AG04449 (cell line): ENCODE measurements at regions not wholly inside any gene's neighbourhood (a gene's known extent, or its start where the extent isn't known, plus 50 kb on each side); places are given as distances from the start of the nearest gene placed in this dataset.

Source experiments
- CTCF ChIA-PET: fragments of 350-600 bp; formaldehyde crosslinking; extraction: SDS; loops from one replicate; lab custom pipeline; 2021; ENCODE audit warnings: antibody characterized with exemption; lab: Yijun Ruan, JAX
- POLR2A ChIA-PET: fragments of 400-600, 350-600 bp; formaldehyde crosslinking; extraction: SDS; loops from one replicate; lab custom pipeline; 2020; ENCODE audit warnings: antibody characterized with exemption, inconsistent platforms; lab: Yijun Ruan, JAX
- DNase-seq: peaks from one replicate; pipeline ENCODE4 v3.0.0-alpha.2; 2010; ENCODE audit warnings: low read depth, low spot score
- H3K4me3 ChIP-seq: 2 replicates; pipeline ENCODE4 v1.5.1; 2011; ENCODE audit warnings: low read depth, mild to moderate bottlenecking, control low read depth, low read length
- CTCF ChIP-seq: IDR thresholded peaks from one replicate; pipeline ENCODE4 v1.5.1; 2011; ENCODE audit warnings: mild to moderate bottlenecking, moderate library complexity, low read length, control low read depth, inconsistent platforms; ENCODE audit not compliant: insufficient read depth; ENCODE audit errors: missing control alignments

GRCh38 chr6:91719414-91719813 is 1132.5 kb upstream of the MAP3K7 start:
- CTCF ChIA-PET = no interaction called here
- DNase-seq = no peak

GRCh38 chr6:91718198-91718597 is 1131.3 kb upstream of the MAP3K7 start:
- DNase-seq = no peak
- no peak for TF ChIP-seq CTCF
- ChIA-PET CTCF (no interaction called here), POLR2A (no interaction called here)
- no peak overlapping the region for H3K4me3 ChIP-seq

More at GRCh38 chr6:91719414-91719813, 1132.5 kb upstream of the MAP3K7 start:
- no peak overlapping the region for H3K4me3 ChIP-seq
- POLR2A ChIA-PET = no interaction called here
- TF ChIP-seq CTCF = no peak

- no peak for DNase-seq
- TF ChIP-seq CTCF = no peak
- CTCF ChIA-PET = no interaction called here
- POLR2A ChIA-PET = no interaction called here
- H3K4me3 ChIP-seq = no peak overlapping the region
These were observed 1130.2 kb upstream of the MAP3K7 start for GRCh38 chr6:91717094-91717493.

GRCh38 chr6:91716361-91716760 is 1129.5 kb upstream of the MAP3K7 start:
- no peak overlapping the region for H3K4me3 ChIP-seq
- TF ChIP-seq CTCF = no peak
- CTCF ChIA-PET = no interaction called here
- no peak for DNase-seq
- POLR2A ChIA-PET = no interaction called here

- ChIA-PET POLR2A (no interaction called here), CTCF (no interaction called here)
- DNase-seq = no peak
- no peak for TF ChIP-seq CTCF
- no peak overlapping the region for H3K4me3 ChIP-seq
These were observed 1128.4 kb upstream of the MAP3K7 start for GRCh38 chr6:91715171-91715805.

- ChIA-PET CTCF (no interaction called here), POLR2A (no interaction called here)
- DNase-seq = no peak
- H3K4me3 ChIP-seq = no peak overlapping the region
- no peak for TF ChIP-seq CTCF
These were observed 1127.0 kb upstream of the MAP3K7 start for GRCh38 chr6:91713911-91714310.
